PC-9 (cell line): ENCODE measurements at regions not wholly inside any gene's neighbourhood (a gene's known extent, or its start where the extent isn't known, plus 50 kb on each side); places are given as distances from the start of the nearest gene placed in this dataset.
A peak's percentile ranks its signal among the peaks of the same experiment; 100 is the strongest.

Experiments
- BruUV-seq: library from RNA; stranded (reverse); fragments of 400-500 nt; replicated peaks from 2 replicates; lab custom pipeline; 2021; lab: Mats Ljungman, UMichigan
- CTCF ChIA-PET: fragments of 300-600 bp; sonication (Branson Sonifier 250); formaldehyde crosslinking; loops from one replicate; lab custom pipeline; 2022; ENCODE audit warnings: antibody characterized with exemption; lab: Charles Lee
- POLR2A ChIA-PET: fragments of 300-600 bp; sonication (Branson Sonifier 250); formaldehyde crosslinking; loops from one replicate; lab custom pipeline; 2022; ENCODE audit warnings: antibody characterized with exemption; ENCODE audit not compliant: unreplicated experiment; lab: Charles Lee
- DNase-seq, 2 experiments: peaks; one replicate each; pipeline versions ENCODE4 v3.0.0 to v3.0.0-alpha.2; 2015 to 2022; ENCODE audit warnings: mixed read lengths in 1 of 2
- H2AFZ ChIP-seq: fragments of 200-600 bp; sonication (generic); 2 replicates; pipeline ENCODE4 v1.8.1; 2017; ENCODE audit warnings: antibody characterized with exemption
- H3F3A ChIP-seq: fragments of 200-600 bp; sonication (generic); 2 replicates; pipeline ENCODE4 v1.8.1; 2017; ENCODE audit warnings: antibody characterized with exemption, mild to moderate bottlenecking, low read depth; ENCODE audit not compliant: insufficient read depth
- H3K27ac ChIP-seq: fragments of 200-600 bp; sonication (generic); 2 replicates; pipeline ENCODE4 v1.6.1; 2016; ENCODE audit warnings: mixed run types
- H3K27me3 ChIP-seq: fragments of 200-600 bp; sonication (generic); 2 replicates; pipeline ENCODE4 v1.6.1; 2016; ENCODE audit warnings: low read depth, mixed run types; ENCODE audit not compliant: insufficient read depth
- H3K36me3 ChIP-seq: fragments of 200-600 bp; sonication (generic); 2 replicates; pipeline ENCODE4 v1.6.1; 2016; ENCODE audit warnings: low read depth, mixed run types
- H3K4me1 ChIP-seq: fragments of 200-600 bp; sonication (generic); replicated peaks from 2 replicates; pipeline ENCODE4 v1.6.1; 2016; ENCODE audit warnings: mixed run types; ENCODE audit not compliant: insufficient read depth
- H3K4me2 ChIP-seq: fragments of 200-600 bp; sonication (generic); 2 replicates; pipeline ENCODE4 v1.6.1; 2017; ENCODE audit warnings: mixed run types
- H3K4me3 ChIP-seq: fragments of 200-600 bp; sonication (generic); 2 replicates; pipeline ENCODE4 v1.6.1; 2016; ENCODE audit warnings: mixed run types
- H3K79me2 ChIP-seq: fragments of 200-600 bp; sonication (generic); 2 replicates; pipeline ENCODE4 v1.6.1; 2017; ENCODE audit warnings: low read depth, mixed run types
- H3K9me2 ChIP-seq: fragments of 200-600 bp; sonication (generic); 2 replicates; pipeline ENCODE4 v1.8.1; 2017; ENCODE audit warnings: mild to moderate bottlenecking; ENCODE audit not compliant: insufficient read depth
- H3K9me3 ChIP-seq: fragments of 200-600 bp; sonication (generic); 2 replicates; pipeline ENCODE4 v1.8.1; 2016; ENCODE audit warnings: low read depth; ENCODE audit not compliant: insufficient read depth
- H4K20me1 ChIP-seq: fragments of 200-600 bp; sonication (generic); 2 replicates; pipeline ENCODE4 v1.8.1; 2017; ENCODE audit not compliant: insufficient read depth
- EZH2 ChIP-seq: fragments of 200-600 bp; sonication (generic); IDR thresholded peaks from 2 replicates; pipeline ENCODE4 v1.8.0; 2017; ENCODE audit warnings: antibody characterized with exemption, low read depth
- intact Hi-C: fragments of 100-400 bp; cut with micrococcal nuclease; formaldehyde crosslinking; loops from one replicate; pipeline ENCODE4 v1.10.0; 2022; ENCODE audit not compliant: unreplicated experiment
- TF ChIP-seq, protein P1 (sequence below): fragments of 200-600 bp; sonication (generic); conservative IDR thresholded peaks from 2 replicates; pipeline ENCODE4 v1.6.1; 2017; ENCODE audit warnings: mixed run types, antibody characterized with exemption, mild to moderate bottlenecking, moderate library complexity

- DNase-seq: no peak
- peaks cover 6% of the 10 kb centered on the region; the same call in 1 of the 2 replicates for H3K4me1 ChIP-seq
- H3K4me2 ChIP-seq: no peak overlapping the region
- no peaks in the 10 kb centered on the region for H3K9me2 ChIP-seq
- intact Hi-C loops: no loop called here
- H2AFZ ChIP-seq: no peak overlapping the region
- no peaks in the 10 kb centered on the region for H3F3A ChIP-seq
- no peak overlapping the region for H3K4me3 ChIP-seq
- no peak overlapping the region for H3K27ac ChIP-seq
- no peaks in the 10 kb centered on the region for H3K79me2 ChIP-seq
- ChIA-PET POLR2A (interaction anchor here (0.5 to 0.6 kb wide), 2 partner anchors 145 to 351 kb away, joined by 4 to 5 read pairs; no protein-coding TSS in a partner anchor), CTCF (no interaction called here)
- no TSS peak for BruUV-seq
- H3K9me3 ChIP-seq: no peaks in the 10 kb centered on the region
- H3K27me3 ChIP-seq: no peaks in the 10 kb centered on the region
- H4K20me1 ChIP-seq: no peaks in the 10 kb centered on the region
- TF ChIP-seq, protein P1, sequence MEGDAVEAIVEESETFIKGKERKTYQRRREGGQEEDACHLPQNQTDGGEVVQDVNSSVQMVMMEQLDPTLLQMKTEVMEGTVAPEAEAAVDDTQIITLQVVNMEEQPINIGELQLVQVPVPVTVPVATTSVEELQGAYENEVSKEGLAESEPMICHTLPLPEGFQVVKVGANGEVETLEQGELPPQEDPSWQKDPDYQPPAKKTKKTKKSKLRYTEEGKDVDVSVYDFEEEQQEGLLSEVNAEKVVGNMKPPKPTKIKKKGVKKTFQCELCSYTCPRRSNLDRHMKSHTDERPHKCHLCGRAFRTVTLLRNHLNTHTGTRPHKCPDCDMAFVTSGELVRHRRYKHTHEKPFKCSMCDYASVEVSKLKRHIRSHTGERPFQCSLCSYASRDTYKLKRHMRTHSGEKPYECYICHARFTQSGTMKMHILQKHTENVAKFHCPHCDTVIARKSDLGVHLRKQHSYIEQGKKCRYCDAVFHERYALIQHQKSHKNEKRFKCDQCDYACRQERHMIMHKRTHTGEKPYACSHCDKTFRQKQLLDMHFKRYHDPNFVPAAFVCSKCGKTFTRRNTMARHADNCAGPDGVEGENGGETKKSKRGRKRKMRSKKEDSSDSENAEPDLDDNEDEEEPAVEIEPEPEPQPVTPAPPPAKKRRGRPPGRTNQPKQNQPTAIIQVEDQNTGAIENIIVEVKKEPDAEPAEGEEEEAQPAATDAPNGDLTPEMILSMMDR: no peak
- no peak for TF ChIP-seq EZH2
- no peaks in the 10 kb centered on the region for H3K36me3 ChIP-seq
These were observed 60.2 kb upstream of the GLS start for GRCh38 chr2:190820416-190820815.

GRCh38 chr2:190822043-190822442 is 58.6 kb upstream of the GLS start:
- peaks cover 6% of the 10 kb centered on the region; the same call in 1 of the 2 replicates for H3K4me1 ChIP-seq
- no peaks in the 10 kb centered on the region for H3F3A ChIP-seq
- H4K20me1 ChIP-seq: no peaks in the 10 kb centered on the region
- DNase-seq: no peak
- BruUV-seq: no TSS peak
- CTCF ChIA-PET: interaction anchor here (0.6 kb wide), 1 partner anchor 50 kb away, joined by 8 read pairs; no protein-coding TSS in a partner anchor
- H3K9me3 ChIP-seq: no peaks in the 10 kb centered on the region
- TF ChIP-seq EZH2: no peak
- TF ChIP-seq, protein P1: no peak
- H3K9me2 ChIP-seq: no peaks in the 10 kb centered on the region
- intact Hi-C loops: no loop called here
- no peak overlapping the region for H3K4me2 ChIP-seq
- H3K27me3 ChIP-seq: no peaks in the 10 kb centered on the region
- no peaks in the 10 kb centered on the region for H3K79me2 ChIP-seq
- no peak overlapping the region for H2AFZ ChIP-seq
- 0 out of 2 replicates have a peak overlapping the region, but pooled peaks have one; percentile 29 for H3K27ac ChIP-seq
- no peak overlapping the region for H3K4me3 ChIP-seq
- H3K36me3 ChIP-seq: no peaks in the 10 kb centered on the region
- POLR2A ChIA-PET: no interaction called here

DNA sequence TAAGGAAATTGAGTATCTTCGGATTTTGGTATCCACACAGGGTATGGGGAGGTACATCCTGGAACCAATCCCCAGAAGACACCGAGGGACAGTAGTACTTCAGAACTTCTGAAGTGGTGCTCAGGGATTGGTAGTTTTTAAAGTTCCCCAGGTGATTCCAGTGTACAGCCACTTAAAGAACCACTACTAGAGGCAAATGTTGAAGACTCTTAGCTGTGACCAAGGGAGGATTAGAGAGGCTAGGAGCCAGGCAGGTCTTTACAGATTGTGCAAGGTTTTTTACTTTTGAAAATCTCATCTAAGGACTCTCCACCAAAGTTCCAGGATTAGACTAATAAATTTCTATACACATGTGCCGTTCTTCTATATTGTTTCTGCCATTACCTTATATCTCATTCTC is 52.9 kb upstream of the GLS start:
- Histone ChIP-seq H3F3A (no peaks in the 10 kb centered on the region), H3K4me3 (no peak overlapping the region), H2AFZ (no peak overlapping the region), H3K9me2 (no peaks in the 10 kb centered on the region), H3K27ac (no peak overlapping the region), H3K4me2 (no peak overlapping the region), H3K4me1 (peaks cover 1% of the 10 kb centered on the region; the same call in 1 of the 2 replicates), H4K20me1 (no peaks in the 10 kb centered on the region), H3K27me3 (no peaks in the 10 kb centered on the region), H3K79me2 (no peaks in the 10 kb centered on the region), H3K9me3 (no peaks in the 10 kb centered on the region), H3K36me3 (no peaks in the 10 kb centered on the region)
- intact Hi-C loops: no loop called here
- CTCF ChIA-PET: no interaction called here
- POLR2A ChIA-PET: no interaction called here
- no peak for DNase-seq
- no TSS peak for BruUV-seq
- TF ChIP-seq, protein P1: no peak
- no peak for TF ChIP-seq EZH2
